Endometrial microvascular endothelial cells (primary cell): ENCODE measurements at regions not wholly inside any gene's neighbourhood (a gene's known extent, or its start where the extent isn't known, plus 50 kb on each side); places are given as distances from the start of the nearest gene placed in this dataset.

Experiments
- in situ Hi-C: cut with HindIII; loops from 2 replicates; pipeline ENCODE4 v1.10.0; 2017; ENCODE audit warnings: low sequenced_read_pairs, low pct_unique_long_range_greater_than_20kb; ENCODE audit errors: inconsistent ontology term

GRCh38 chr15:47136236-47136635 is 581.1 kb upstream of the SEMA6D start:
- in situ Hi-C loops = no loop called here

- in situ Hi-C loops = no loop called here
Observed at GRCh38 chr15:47139965-47140364, 577.3 kb upstream of the SEMA6D start.

DNA sequence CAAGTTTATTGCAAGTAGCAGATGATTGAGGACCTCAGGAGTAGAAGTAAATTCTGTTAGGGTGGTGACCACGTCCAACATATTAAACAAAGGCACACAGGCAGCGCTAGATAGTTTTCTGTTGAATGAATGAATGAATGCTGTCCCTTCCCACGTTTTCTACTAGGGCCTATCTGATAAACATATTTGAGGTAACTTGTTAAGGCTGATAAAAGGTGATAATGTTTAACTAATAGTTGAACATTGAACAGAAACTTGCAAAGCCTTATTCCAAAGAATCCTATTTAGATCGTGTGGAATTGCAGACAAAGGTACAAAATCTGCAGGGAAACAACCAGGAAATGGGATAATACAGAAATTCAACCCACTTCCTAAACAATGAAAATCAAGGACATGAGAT is 559.5 kb upstream of the SEMA6D start:
- in situ Hi-C loops = no loop called here

DNA sequence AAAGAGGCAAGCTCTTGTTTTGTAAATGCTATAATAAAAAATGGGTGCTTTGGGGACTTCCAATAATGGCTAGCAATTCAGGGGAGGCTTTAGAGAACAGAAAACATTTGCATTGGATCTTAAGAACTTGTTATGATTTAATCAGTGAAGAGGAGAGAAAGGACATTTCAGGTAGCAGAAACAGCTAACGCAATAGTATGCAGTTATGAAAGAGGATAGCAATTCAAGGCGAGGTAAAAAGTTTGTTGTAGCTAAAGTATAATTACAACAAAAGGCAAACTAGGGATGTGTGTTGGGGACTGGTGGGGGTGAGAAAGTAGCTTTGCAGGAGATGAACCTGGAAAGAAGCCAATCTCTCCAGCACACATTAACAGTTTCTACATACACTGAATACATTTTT is 558.7 kb upstream of the SEMA6D start:
- in situ Hi-C loops = no loop called here

- in situ Hi-C loops = no loop called here
Observed at GRCh38 chr15:47177177-47177576, 540.1 kb upstream of the SEMA6D start.

DNA sequence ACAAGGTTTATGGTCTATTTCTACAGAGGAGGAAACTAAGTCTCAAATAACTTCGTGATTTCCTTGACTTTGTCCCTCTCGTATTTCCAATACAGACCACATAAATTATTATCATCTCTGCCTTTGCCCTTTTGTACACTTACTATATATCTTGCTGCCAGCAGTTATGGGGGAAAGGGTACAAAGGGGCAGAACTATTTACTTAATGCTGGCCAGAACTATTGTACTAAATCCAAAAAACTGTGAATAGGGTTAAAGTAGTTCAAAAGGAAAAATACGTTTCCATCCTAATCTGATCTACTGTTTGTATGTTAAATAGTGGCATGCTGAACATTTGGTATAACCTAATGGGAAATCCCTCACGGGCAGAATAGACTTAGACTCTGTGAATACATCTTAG is 537.3 kb upstream of the SEMA6D start:
- in situ Hi-C loops = no loop called here

GRCh38 chr15:47182818-47183217 is 534.5 kb upstream of the SEMA6D start:
- in situ Hi-C loops = no loop called here

DNA sequence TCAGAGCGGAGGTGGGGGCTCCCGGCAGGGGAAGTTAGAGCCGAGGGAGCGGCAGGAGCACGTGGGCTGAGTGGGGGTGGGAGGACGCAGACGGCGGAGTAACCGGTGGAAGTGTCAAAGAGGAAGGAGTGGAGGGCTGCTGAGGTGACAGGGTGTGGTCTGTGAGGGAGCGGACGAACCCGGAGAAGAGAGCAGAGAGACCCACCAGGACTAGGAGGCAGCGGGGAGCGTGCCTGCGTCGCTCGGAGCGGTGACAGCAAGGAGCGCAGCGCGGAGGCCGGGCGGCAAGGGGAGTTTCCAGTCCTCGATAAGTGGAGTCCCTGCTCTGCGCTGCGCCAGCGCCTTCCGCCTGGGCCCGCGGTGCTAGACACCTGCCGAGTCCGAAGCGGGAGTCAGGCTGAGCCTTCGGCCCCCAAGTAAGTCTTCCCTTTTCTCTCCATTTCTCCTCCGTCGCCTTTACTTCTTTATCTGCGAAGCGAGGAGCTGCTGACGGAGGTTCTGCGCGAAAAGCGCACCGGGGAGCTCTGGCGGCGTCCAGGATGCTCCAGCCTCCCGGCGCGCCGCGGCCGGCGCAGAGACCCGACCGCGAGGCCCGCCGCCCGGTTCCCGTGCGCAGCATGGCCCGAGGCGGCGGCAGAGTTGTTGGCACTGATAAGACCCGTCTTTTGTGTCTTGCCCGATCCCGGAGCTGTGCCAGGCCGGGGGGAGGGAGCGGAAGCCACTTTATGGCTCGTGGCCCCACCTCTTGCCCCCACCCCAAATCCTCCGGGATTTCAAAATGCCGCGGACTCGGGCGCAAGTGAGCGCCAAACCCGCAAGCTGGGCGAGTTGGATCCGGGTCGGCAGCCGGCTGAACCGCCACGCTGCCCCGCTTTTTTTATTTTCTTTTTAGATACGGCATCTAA is 533.0 kb upstream of the SEMA6D start:
- in situ Hi-C loops = no loop called here

DNA sequence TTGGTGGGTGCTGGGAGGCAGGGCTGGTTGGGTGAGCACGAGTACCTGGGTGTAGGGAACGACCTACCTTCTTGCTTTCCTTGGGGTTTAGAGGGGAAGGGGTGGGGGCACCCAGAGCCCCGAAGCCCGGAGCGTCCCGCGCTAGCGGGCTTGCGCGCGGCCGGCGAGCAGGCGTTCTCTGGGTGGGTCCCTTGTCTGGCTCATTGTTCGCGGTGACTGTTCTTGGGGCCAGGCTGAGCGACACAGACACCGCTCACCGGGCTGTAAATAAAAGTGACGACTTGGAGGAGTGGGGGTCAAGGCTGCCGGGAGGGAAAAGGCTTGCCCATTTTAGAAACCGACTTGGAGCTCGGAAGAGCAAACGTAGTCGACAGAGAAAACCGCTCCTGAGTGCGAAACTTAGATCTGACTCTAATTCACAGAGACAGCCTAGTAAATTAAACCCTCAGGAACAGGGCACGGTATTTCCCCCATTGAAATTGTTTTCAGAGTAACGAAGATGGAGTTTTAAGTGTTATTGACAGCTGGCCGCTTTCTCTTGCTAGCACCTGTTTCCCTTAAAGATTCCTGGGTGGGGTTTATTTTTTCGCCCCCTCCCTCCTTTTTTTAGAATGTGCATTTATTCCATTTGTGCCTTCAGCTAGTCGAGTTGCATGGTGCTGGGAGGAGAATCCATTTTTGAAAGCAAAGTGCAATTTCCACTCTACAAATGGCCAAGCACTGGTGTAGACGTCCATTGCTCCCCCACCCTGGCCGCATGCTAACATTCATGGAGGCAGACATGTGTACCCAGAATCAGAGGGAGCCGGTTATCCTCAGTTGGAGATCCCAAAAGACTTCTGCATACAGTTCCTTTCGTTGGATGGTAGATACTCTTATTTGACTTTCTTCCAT is 532.1 kb upstream of the SEMA6D start:
- in situ Hi-C loops = no loop called here

DNA sequence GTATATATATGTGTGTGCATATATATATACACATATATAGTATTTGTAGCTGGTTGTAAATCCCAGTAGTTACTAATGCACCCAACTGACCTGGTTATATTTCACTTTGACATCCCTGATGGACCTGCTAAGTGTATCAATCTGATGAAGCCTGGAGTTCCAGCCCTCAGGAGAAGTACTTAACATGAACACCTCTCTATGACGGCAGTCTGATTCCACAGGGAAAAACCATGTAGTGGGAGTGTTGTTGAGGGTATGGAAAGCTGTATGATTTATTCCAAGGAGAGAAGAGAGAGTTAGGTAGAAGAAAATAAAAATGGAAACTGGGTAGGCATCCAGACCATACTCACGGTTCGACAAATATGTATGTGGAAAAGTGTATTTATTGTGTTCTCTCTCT is 531.2 kb upstream of the SEMA6D start:
- in situ Hi-C loops = no loop called here

DNA sequence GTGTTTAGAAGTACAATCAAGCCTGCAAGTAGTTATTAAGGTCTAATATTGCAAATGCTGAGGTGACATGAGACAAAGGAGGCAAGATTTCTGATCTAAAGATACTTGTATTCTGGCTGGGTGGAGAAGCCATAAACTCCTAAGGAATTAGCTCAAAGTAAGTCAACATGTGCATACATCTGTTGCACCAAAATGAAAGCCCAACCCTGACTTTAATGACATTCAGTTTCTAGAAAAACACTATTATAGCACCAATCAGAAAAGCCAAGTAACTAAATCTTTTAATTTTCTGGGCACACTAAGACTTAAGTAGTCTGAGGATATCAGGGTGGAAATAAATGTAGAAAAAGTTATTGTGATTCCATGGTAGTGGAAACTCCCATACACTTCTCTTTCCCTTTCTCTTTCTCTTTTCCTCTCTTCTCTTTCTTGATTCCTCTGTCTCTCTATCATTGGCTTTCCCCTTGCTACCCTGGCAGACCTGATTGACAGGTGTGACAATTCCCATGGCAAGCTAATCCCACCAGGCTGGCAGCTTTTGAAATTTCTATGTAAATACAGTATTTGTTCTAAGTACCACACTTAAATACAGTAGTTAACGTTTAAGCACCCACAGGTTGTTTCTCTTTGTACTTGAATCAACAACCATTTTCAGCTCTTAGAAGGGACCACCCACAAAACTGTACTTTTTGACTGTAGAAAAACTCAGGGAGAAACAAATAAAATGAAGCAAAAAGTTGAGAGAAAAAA is 528.4 kb upstream of the SEMA6D start:
- in situ Hi-C loops = no loop called here

GRCh38 chr15:47194718-47195117 is 522.6 kb upstream of the SEMA6D start:
- in situ Hi-C loops = no loop called here

DNA sequence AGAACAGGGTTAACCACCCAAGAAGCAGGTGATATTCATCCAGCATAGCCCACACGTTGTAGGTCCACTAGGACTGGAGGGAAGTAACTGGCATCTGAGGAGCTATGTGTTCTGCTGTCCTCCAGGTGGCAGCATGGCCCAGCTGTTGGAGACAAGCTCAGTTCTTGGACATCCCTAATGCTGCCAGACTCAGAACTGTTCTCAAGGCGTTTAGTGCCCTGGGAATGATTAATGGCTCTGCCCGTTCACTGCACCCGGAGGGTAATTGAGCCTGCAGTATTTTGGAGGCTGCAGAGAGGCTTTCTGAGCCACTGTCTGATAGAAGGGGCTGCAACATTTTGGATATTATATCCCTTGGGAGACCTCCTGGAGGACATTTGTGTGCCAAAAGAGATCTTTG is 521.3 kb upstream of the SEMA6D start:
- in situ Hi-C loops = no loop called here

DNA sequence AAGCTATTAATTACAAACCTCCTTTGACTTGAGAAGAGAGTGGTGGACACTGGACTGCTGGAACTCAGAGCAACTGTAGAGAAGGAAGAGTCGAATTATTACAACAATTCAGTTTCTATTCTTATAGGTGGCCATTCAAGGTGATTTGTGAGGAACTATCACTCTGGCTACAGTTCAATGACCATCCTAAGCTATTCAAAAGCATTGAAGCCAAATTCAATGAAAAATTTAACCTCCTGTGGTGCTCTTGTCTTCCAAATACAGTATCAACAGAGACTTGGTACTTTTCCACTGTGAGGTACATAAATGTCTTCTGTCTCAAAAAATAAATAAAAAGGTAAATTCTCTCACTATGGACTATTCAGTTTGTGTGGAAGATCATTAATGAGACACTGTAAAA is 513.3 kb upstream of the SEMA6D start:
- in situ Hi-C loops = no loop called here

GRCh38 chr15:47206358-47206978 is 510.8 kb upstream of the SEMA6D start:
- in situ Hi-C loops = no loop called here

GRCh38 chr15:47209591-47209990 is 507.7 kb upstream of the SEMA6D start:
- in situ Hi-C loops = no loop called here

GRCh38 chr15:47212222-47213010 is 504.9 kb upstream of the SEMA6D start:
- in situ Hi-C loops = no loop called here

DNA sequence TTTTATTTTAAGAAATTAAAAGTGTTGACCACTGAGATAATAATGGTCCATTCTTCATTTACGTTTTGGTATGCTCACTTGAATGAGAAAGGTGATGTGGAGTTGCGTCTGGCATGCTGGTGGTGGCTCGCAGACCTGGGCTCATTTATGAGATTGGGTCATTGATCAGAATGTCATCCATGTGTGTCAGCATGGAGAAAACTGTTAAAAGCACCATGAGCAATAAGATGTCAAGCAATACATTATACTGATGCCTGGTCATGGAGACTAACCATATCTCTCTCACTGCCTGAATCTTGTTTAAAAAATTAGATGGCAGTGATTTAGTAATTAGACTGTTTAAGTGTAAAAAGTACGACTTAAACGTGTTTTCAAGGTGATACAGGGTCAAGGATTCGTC is 503.4 kb upstream of the SEMA6D start:
- in situ Hi-C loops = no loop called here
